NCI-H460 (cell line): ENCODE measurements at regions not wholly inside any gene's neighbourhood (a gene's known extent, or its start where the extent isn't known, plus 50 kb on each side); places are given as distances from the start of the nearest gene placed in this dataset.
"Not testable (repeated sequence)": the region's sequence is repeated elsewhere in the genome, so short reads cannot be mapped to it uniquely, and the experiment has no call there.

ENCODE experiments used
- DNase-seq: peaks from one replicate; pipeline ENCODE4 v3.0.0-alpha.2; 2016; ENCODE audit warnings: low read depth; ENCODE audit errors: extremely low read depth

- no peak for DNase-seq
Observed at GRCh38 chr1:235059221-235059620, 69.4 kb downstream of the TOMM20 start.

- no peak for DNase-seq
Observed at GRCh38 chr1:235058695-235059094, 69.9 kb downstream of the TOMM20 start.

- DNase-seq, result no peak
Observed at GRCh38 chr1:235057385-235058306, 71.0 kb downstream of the TOMM20 start.

- DNase-seq, result no peak
Observed at GRCh38 chr1:235056937-235057336, 71.7 kb downstream of the TOMM20 start.

- DNase-seq, result no peak
Observed at GRCh38 chr1:235054936-235055335, 73.7 kb downstream of the TOMM20 start.

- DNase-seq, result no peak
Observed at GRCh38 chr1:235054466-235054865, 74.2 kb downstream of the TOMM20 start.

GRCh38 chr1:235052067-235053008 lies 76.3 kb downstream of the TOMM20 start:
- no peak for DNase-seq

- DNase-seq, result no peak
Observed at GRCh38 chr1:235051521-235051920, 77.1 kb downstream of the TOMM20 start.

GRCh38 chr1:235050911-235051360 lies 77.7 kb downstream of the TOMM20 start:
- no peak for DNase-seq

GRCh38 chr1:235049716-235050378 lies 78.8 kb downstream of the TOMM20 start:
- not testable (repeated sequence) for DNase-seq

- DNase-seq, result no peak
Observed at GRCh38 chr1:235049217-235049616, 79.4 kb downstream of the TOMM20 start.

- no peak for DNase-seq
Observed at GRCh38 chr1:235047331-235047871, 81.2 kb downstream of the TOMM20 start.

- no peak for DNase-seq
Observed at GRCh38 chr1:235045921-235046601, 82.6 kb downstream of the TOMM20 start.

GRCh38 chr1:235045034-235045690 lies 83.5 kb downstream of the TOMM20 start:
- DNase-seq, result no peak

- DNase-seq, result no peak
Observed at GRCh38 chr1:235043234-235043633, 85.4 kb downstream of the TOMM20 start.

- DNase-seq, result no peak
Observed at GRCh38 chr1:235038701-235039100, 89.9 kb downstream of the TOMM20 start.

GRCh38 chr1:235035928-235036327 lies 92.7 kb downstream of the TOMM20 start:
- no peak for DNase-seq

- no peak for DNase-seq
Observed at GRCh38 chr1:235030919-235031596, 97.6 kb downstream of the TOMM20 start.

GRCh38 chr1:235027862-235028250 lies 100.8 kb downstream of the TOMM20 start:
- no peak for DNase-seq
